ENCODE measurements at regions not wholly inside any gene's neighbourhood (a gene's known extent, or its start where the extent isn't known, plus 50 kb on each side); places are given as distances from the start of the nearest gene placed in this dataset.

GRCh38 chr4:4749137-4749536 is 110.3 kb upstream of the MSX1 start:
- WGBS, 5 donors = 73 to 86% (median 83%) methylated on average over 5 of the region's 5 CpGs
- peaks cover 7 to 39% (median 31%) of the 10 kb centered on the region in 4 donors for H3K9me3 ChIP-seq
- no peak for DNase-seq
- peaks cover 0 to 16% (median 0%) of the 10 kb centered on the region in 3 donors for H3K27me3 ChIP-seq
- no peak overlapping the region for H3K4me3 ChIP-seq
- H3K4me1 ChIP-seq = no peaks in the 10 kb centered on the region
- H3K27ac ChIP-seq = no peak overlapping the region
- intact Hi-C loops (cut with DNase I; ENCODE audit: low total_unique reads) = no loop called here
- H3K36me3 ChIP-seq = no peaks in the 10 kb centered on the region
- TF ChIP-seq CTCF (IDR thresholded peaks at IDR 0.05) (no peak), POLR2AphosphoS5 (IDR thresholded peaks at IDR 0.05) (no peak), EP300 (IDR thresholded peaks at IDR 0.05) (no peak), POLR2A (IDR thresholded peaks at IDR 0.05) (no peak)

GRCh38 chr4:4746444-4746843 is 113.0 kb upstream of the MSX1 start:
- Histone ChIP-seq H3K9me3 (peaks cover 7 to 39% (median 31%) of the 10 kb centered on the region in 4 donors), H3K4me1 (no peaks in the 10 kb centered on the region), H3K27ac (no peak overlapping the region), H3K36me3 (no peaks in the 10 kb centered on the region), H3K27me3 (peaks cover 0 to 3% (median 0%) of the 10 kb centered on the region in 3 donors), H3K4me3 (no peak overlapping the region)
- WGBS, 5 donors = 87 to 100% (median 90%) methylated on average over 1 of the region's 1 CpG
- intact Hi-C loops (cut with DNase I; ENCODE audit: low total_unique reads) = no loop called here
- TF ChIP-seq EP300 (IDR thresholded peaks at IDR 0.05) = no peak
- TF ChIP-seq POLR2A (IDR thresholded peaks at IDR 0.05) = no peak
- TF ChIP-seq POLR2AphosphoS5 (IDR thresholded peaks at IDR 0.05) = no peak
- no peak for TF ChIP-seq CTCF (IDR thresholded peaks at IDR 0.05)
- DNase-seq = no peak

GRCh38 chr4:4740071-4740470 is 119.4 kb upstream of the MSX1 start:
- Histone ChIP-seq H3K27ac (no peak overlapping the region), H3K27me3 (no peaks in the 10 kb centered on the region), H3K9me3 (peaks cover 0 to 7% (median 4%) of the 10 kb centered on the region in 4 donors), H3K36me3 (no peaks in the 10 kb centered on the region), H3K4me1 (no peaks in the 10 kb centered on the region), H3K4me3 (no peak overlapping the region)
- intact Hi-C loops (cut with DNase I; ENCODE audit: low total_unique reads) = no loop called here
- TF ChIP-seq EP300 (IDR thresholded peaks at IDR 0.05) = no peak
- TF ChIP-seq POLR2A (IDR thresholded peaks at IDR 0.05) = no peak
- TF ChIP-seq CTCF (IDR thresholded peaks at IDR 0.05) = no peak
- no peak for TF ChIP-seq POLR2AphosphoS5 (IDR thresholded peaks at IDR 0.05)
- no peak for DNase-seq

- Histone ChIP-seq H3K27ac (no peak overlapping the region), H3K36me3 (no peaks in the 10 kb centered on the region), H3K27me3 (no peaks in the 10 kb centered on the region), H3K9me3 (peaks cover 0 to 20% (median 0%) of the 10 kb centered on the region in 4 donors), H3K4me3 (no peak overlapping the region), H3K4me1 (no peaks in the 10 kb centered on the region)
- intact Hi-C loops (cut with DNase I; ENCODE audit: low total_unique reads) = no loop called here
- no peak for TF ChIP-seq EP300 (IDR thresholded peaks at IDR 0.05)
- no peak for TF ChIP-seq POLR2A (IDR thresholded peaks at IDR 0.05)
- TF ChIP-seq POLR2AphosphoS5 (IDR thresholded peaks at IDR 0.05) = no peak
- TF ChIP-seq CTCF (IDR thresholded peaks at IDR 0.05) = no peak
- WGBS, 5 donors = 36 to 55% (median 39%) methylated on average over 6 of the region's 6 CpGs
- DNase-seq = peak in 1 of 2 donors; percentile 75
Measured at GRCh38 chr4:4735870-4736269, 123.6 kb upstream of the MSX1 start.

All from stomach (tissue), 8 donors.